NCI-H2107 treated with DMSO at 0.1 percent for 48 hours (cell line): ENCODE measurements at regions not wholly inside any gene's neighbourhood (a gene's known extent, or its start where the extent isn't known, plus 50 kb on each side); places are given as distances from the start of the nearest gene placed in this dataset.

Experiments
- DNase-seq: peaks from one replicate; lab custom pipeline; 2025; ENCODE audit not compliant: unreplicated experiment; lab: John Stamatoyannopoulos, UW

DNA sequence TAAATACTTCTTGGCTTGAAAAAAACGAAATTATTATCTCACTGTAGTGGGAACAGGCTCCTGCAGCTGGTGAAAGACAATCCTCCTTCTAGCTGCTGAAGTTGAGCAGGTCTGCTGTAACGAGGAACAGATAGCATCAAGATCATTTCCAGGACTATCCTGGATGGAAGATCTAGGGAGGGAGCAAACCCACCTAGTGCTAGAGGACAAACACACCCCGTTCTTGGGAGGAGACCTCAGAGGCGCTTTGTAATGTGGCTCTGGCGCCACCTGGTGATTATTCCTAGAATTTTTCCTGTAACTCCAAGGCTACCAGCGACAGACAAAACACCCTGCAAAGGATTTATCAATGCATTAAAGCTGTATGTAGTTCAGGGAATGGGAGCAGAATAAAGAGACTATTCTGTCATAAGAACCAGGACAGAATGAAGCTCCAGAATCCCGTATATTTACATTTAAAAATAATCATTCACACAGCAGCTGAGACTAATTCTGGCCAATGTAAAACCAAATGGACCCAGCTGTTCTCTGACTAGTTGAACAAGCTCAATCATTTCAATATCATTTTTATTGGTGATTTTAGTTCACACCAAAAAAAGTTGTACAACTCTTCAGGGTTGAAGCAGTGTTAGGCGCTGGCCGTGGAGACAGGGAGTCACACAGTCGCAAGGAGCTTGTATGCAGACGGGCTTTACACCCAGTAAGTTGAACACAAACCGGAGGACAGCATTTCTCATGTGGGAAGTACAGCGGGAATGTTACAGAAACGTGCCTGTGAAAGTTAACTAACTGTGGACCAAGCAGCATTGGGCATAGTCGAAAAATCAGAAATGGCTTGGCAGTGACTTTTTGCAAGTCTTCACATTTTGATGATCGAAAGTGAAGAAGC, 290.3 kb downstream of the TRIB2 start:
- peak; percentile 10 for DNase-seq

DNA sequence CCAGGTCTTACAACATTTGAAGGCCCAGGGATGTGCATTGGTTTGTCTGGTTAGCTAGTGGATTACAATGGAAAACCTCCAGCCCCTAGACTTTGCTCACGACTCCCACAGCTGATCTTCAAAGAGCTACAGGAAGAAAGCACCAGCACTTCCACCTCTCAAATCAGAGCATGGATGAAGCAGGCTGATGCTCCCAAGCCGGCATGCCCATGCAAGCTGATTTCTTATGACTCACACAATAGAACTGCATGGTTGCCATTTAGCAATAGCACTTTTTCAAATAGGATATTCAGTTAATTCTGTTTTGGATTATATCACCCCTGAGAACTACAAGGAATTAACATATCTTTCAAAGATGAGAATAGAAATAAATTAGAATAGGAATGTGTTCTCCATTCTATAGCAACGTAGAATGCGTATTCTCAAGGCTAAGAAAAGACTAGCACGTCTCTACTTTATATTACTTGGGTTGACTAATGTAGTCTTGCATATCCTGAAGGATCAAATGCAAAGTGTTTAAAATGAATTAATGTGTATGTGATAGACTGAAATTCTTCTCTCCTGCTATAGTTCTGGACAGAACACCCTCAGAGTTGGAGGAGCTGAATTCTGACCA, 292.4 kb downstream of the TRIB2 start:
- no peak for DNase-seq

DNA sequence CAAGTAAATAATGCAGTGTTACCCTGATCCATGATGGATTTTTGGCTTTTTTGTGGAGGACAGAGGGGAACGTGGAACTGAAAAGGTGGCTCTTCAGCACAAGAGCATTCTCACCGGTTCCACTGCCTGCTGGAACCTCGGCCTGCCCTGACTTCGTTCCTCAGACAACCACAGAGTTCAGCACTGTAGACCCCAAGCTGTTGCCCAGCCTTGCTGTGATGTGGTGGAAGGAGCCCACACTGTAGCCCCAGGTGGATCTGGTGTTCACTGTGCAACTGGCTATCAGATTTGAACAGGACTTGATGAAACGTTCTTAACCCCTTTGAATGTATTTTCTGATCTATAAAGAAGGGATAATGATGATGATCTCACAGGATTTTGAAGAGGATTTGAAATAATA, 293.5 kb downstream of the TRIB2 start:
- no peak for DNase-seq

DNA sequence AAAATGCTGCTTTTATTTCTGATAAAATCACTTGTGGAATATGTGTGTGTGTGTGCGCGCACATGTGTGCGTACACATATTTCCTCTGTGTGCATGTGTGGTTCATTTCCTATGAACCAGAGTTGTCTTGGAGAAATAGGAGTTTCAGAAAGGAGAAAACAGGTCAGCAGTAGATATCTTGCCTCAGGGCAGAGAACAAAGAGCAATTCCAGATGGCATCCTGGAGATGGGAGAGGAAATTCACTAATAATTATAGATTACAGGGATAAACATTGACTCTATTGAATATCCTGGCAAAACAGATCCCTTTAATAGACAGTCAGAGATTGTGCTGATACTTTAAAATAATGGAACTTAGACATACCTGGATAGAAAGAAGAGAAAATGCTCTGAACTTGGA, 298.0 kb downstream of the TRIB2 start:
- DNase-seq = no peak

DNA sequence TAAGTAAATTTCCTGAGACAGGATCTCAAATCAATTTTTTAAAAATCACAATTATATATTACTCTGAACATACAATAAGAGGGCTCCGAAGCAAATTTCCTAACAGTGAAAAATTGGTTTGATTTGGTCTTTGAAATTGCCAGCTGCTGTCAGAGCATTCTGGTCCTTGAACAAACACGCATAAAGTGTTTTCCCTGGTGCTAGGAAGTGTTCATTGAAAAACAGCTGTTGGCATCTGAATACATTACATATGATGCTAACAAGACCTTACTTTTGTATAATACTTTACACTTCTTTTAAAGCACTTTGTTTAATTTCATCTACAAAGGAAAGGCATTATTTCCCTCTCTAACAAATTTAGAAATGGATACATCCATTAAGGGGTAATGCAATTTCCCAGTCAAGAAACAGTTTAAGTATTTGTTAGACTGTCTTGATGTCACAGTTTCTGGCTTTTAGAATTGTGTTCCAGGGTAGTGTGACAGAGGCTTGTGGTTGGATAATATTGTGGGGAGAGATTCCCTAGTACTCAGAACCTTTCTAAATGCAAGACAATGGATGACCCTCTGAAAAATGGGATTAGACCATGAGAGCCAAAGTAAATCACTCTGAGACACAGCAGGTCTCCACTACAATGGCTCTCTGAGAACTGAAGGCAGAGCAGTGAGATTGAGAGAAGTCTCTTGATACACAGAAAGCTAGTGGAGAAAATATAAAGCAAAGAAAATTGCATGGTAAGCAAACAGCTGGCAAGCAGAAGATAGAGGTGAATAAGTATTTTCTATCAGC, 299.0 kb downstream of the TRIB2 start:
- DNase-seq = no peak

DNA sequence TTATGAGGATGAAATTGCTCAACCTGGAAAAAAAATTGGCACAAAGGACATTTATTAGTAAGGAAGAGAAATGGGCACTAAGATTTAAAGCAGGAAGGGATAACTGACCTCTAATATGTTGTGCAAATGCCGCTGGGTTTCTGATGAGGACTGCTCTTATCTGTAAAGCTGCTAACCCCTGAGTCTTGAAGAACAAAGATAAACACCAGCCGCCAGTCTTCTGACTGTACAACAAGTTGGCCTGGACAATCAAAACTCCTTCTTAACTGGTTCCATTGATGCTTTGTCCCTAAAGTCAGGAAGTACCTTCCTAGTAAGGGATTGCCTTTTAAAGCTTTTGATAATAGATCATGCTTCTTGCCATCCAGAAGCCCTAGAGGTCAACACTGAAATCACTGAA, 301.8 kb downstream of the TRIB2 start:
- DNase-seq = no peak

DNA sequence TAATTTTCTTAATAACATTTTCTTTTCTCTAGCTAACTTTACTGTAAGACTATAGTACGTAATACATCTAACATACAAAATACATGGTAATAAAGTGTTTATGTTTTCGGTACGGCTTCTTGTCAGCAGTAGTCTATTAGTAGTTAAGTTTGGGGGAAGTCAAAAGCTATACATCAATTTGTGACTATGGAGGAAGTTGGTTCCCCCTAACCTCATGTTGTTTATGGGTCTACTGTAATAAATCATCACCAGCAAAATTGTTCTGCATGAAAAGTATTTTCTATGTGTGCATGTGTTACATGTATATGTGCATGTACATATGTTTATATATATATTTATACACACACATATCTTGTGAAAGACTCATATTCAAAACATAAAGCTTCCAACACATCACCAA, 303.0 kb downstream of the TRIB2 start:
- no peak for DNase-seq

DNA sequence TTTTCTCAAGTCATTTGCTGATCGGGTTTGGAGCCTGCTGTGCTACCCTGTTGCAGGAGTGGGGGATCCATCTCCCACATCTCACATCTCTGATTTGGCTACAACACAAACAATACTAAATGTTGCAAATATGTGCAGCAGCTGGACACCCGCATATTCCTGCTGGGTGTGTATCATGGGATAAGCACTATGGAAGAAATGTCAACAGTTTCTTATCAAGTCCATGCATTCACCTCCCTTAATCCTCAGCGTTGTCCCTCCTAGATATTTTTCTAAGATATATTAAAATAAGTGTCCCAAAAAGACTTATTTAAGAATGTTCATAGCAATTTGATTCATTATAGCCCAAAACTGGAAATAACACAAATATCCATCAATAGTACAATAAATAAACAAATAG, 303.7 kb downstream of the TRIB2 start:
- no peak for DNase-seq

DNA sequence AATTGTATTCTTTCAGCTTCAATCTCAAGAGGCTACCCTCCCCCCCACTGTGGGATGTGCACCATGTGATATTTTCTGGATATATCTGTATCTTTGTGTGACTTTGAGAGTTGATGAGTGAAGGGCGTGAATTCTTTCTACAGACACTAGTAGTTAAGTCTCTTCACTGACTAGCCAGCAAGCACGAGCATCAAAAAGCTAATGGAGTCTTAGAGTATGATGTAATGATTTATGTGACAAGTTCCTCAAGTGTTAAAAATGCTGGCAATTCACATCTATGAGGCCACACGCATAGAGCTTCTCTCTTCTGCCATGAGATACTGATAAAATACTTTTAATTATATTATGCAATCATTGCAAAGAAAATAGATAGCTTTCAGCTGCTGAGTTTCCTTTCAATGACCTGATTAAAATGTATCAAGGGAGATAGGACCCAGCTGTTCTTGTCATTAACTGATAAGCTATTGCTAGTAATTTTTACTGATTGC, 304.8 kb downstream of the TRIB2 start:
- DNase-seq = no peak

DNA sequence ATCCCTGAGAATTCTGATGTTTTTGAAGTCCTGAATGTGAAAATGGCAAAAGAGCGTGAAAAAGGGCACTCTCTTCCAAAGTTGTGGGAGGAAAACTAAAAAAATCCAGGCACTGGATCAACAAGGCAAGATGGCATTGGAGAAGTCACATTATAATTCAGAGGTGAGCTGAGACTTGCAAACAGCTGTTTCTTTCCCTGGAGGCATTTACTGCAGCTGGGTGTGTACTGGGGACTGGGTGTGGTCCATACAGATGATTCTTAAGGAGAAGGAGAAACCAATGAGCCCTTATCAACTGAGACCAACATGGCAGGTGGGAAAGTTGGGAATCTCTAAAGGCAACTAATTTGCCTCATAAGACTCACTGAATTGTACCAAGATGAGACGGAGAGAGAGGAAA, 313.9 kb downstream of the TRIB2 start:
- no peak for DNase-seq

DNA sequence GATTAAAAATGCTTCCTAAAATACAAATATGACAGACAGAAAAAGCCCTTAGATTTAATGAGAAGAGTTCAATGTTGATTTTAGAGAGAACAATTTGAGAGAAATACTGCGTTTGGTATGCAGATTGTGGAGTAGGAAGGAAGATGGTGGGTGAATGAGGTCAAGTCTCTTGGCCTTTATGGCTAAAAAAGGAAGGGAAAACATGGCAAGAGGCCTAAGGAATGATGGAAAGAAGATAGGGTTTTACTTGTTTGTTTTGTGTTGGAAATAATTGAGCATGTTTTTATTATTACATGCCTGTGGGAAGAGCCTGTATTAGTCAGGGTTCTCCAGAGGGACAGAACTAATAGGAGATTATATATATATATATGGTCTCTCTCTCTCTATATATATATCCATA, 318.1 kb downstream of the TRIB2 start:
- no peak for DNase-seq

DNA sequence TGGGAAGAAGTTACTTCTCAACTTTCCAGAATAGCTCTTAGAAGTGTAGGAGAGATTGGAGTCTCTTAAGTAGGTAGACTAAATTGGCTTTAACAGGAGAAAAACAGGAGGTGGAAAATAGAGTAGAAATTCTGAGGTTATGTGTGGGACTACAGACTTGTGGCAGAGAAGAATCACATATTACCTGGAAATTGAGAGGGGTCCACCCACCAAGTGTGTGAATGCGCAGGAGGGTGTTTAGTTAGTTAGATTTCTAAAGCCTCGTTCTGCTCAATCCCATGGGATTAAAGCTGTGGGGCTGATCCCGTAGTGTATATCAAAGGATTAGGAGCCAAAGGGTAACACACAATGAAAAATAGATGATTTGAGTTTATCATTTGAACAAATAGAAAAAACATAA, 319.1 kb downstream of the TRIB2 start:
- no peak for DNase-seq

DNA sequence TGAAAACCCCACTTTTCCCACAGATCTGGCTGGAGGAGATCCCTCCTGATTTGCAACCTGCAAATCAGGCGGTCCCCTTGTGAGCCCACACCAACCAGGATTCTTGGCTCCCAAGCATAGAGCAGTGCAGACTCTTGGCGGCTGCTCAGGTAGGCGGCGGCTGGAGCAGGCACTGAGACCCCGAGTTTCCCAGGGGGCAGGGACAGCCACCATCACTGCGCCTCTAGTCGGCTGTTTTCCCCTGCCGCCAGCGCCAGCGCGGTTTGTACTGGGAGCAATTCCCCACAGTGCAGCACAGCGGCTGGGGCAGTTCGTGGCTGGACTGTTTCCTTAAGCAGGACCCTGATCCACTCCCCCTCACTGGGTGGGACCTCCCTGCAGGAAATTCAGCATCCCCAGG, 323.3 kb downstream of the TRIB2 start:
- no peak for DNase-seq

DNA sequence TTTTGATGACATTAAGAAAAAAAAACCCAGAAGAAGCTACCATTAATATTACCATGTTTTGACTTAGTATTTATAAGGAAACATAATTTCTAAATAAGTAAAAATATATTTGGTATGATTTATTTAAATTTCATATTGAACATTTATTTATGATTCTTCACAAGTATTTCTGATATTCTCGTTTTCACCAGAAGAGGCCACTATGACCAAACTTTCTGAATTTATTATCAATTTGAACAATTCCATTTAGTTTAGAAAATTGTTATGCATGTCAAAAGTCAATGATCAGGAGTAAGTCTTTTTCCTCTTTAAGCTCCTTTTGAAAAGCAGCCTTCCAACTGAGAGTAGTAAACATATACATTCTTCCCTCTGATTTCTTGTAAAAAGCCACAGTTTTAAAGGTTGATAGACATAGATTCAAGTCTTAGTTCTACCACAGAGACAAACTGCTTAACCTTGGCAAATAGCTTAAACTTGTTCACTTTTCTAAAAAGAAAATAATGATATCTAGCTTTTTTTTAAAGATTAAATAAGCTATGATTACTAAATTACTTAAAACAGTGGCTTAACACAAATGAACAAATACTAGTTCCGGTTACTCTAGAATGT, 329.9 kb downstream of the TRIB2 start:
- no peak for DNase-seq

DNA sequence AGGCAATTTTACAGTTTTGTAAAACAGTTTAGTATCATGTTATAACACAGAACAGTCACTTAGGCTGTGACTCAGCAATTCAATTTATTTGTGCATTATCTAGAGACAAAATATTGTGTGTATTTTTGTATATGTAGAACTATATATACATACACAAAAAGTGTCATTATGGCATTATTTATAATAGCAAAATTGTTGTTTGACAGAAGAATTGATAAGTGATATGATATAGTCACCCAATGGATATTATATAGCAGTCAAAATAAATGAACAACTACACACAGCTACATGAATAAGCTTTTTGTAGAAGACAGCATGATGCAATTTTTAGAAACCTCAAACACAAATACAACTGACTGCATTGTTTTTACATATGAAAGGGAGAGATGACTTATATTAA, 334.0 kb downstream of the TRIB2 start:
- DNase-seq = no peak

DNA sequence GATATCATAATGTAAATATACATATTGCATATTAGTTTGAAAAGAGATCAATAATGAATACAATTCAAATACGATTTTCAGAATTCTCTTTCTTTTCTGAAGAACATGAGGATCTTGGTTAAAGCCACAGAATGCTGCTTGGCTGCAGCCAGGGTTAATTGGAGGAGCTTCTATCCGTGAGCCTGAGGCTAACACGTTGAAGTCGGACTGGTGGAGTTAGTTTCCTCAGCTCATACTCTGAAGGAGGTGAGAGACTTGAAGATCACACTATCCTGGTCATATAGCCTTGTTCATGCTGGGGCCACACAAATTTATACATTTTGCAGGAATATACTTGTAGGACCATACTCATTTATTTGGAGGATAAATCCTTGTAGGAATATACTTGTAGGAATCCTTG, 335.8 kb downstream of the TRIB2 start:
- DNase-seq = no peak

DNA sequence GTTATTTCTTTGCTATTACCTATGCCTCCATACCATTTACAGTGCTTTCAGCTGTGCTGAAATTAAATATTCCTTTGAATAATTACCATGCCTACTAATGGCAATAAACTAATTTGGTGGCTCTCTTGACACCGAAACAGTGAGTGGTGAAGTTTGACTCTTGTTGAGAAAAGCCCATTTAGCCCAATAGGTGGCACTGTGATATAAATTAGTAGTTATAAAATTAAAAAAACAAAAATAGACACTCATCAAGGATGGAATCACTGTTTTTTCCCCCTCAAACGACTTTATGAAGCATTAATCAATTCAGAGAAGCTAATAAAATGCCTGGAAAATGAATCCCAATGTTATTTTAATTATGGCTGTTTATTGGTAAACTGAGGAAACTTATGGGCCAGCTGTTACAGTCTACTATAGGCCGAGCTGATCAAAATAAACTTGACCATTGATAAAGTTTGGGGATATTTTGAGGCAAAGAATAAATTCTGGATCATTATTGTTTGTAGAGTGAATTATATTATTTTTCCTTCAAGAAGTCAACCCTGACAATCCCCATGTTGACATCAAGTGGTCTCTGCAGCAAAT, 339.6 kb downstream of the TRIB2 start:
- DNase-seq = no peak

DNA sequence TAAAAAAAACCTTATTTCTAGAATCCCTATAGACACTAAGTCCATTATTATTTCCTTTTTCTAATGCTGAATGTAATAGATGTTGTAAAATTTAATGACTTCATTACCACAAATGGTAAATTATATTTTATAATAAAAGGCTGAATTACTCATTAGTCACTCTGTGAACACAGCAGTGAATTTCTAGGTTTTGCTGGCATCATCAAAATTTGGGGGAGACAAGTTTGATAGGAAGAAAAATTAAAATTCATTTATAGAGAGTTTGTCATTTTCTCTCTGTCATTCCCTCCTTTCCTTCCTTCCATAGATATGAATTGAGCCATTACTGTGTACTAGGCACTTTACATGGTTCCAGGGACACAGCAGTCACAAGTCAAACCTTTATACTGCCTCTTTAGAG, 340.9 kb downstream of the TRIB2 start:
- DNase-seq = no peak

DNA sequence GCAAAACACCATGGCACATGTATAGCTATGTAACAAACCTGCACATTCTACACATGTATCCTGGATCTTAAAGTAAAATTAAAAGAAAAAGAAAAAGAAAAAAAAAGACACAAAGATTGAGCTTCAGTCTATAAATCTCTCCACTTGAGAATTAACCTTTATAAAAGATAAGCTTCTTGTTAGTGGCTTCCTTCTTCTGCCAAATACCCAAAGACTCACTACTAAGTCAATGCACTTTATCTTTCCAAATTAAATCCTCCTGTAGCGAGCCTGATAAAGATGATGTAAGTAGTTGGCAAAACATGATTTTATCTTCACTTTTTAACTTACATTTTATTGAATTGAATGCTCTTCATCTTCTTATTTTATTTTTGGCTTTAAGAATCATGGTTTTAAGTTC, 349.9 kb downstream of the TRIB2 start:
- no peak for DNase-seq

DNA sequence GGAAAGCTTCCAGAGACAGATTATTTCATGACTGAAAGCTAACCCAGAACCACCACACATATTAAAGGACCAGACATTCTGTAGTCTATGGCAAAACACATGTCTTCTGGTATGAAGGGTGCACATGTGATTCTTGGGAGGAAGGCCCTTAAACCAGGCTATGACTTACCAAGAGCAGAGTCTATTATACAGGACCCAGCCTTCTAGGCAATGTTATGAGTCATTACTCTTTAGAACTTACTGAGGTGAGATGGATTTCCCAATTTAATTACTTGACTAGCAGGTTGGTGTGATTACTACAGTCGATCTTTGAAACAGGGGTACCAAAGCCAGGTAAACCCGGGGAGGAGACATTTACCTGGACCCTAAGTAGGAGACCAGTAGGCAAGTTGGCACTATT, 350.8 kb downstream of the TRIB2 start:
- DNase-seq = no peak

DNA sequence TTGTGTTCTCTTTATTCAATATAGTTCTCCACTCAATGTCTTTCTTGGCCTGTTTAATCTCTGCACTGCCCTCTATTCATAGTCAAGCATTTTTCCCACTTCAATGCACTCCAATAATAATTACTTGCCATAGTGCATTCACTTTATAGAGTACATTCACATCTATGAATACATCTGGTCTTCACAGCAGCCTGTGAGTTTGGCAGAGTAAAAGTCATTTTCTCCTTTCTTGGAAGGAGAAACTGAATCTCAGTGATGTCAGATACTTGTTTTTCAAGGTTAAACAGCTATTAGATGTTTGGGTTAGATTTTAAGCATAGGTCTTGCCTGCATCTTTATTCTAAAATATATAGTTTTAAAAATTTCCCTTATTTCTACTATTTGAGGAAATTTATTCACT, 373.2 kb downstream of the TRIB2 start:
- no peak for DNase-seq
